ENCODE measurements at regions not wholly inside any gene's neighbourhood (a gene's known extent, or its start where the extent isn't known, plus 50 kb on each side); places are given as distances from the start of the nearest gene placed in this dataset.

DNA sequence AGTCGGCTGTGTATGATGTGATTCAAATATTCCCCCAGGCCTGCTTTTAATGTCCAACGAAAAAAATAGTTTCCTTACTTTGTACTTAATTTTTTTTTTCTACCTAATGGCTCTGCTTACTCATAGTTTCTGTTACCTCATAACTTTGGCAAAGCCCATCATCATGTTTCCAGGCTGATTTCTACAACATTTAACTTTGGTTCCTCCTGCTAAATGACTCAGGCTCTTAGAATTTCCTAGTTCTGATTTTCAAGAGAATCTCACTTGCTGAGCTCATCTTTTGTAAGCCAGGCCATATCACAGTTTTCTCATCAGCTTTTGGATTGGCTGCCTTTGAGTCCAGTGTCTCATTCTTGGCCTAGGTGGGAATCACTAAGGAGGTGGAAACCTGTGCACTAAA is 323.1 kb downstream of the HDGFL1 start:
- Histone ChIP-seq H3K27ac (peak overlapping the region; percentile 63), H3K4me3 (no peak overlapping the region), H3K27me3 (ENCODE audit: insufficient read depth in 3 of 3, low read length in 2 of 3) (no peaks in the 10 kb centered on the region), H3K9me3 (no peaks in the 10 kb centered on the region), H3K36me3 (ENCODE audit: insufficient read depth in 1 of 2, low read depth in 1 of 2) (no peaks in the 10 kb centered on the region), H3K4me1 (no peaks in the 10 kb centered on the region)
- ATAC-seq (peak in 2 of 4 donors; percentile 35 to 42), DNase-seq (no peak)
- 8 to 41% (median 31%) methylated on average over 2 of the region's 2 CpGs for WGBS, 3 donors
- TF ChIP-seq, protein P1, sequence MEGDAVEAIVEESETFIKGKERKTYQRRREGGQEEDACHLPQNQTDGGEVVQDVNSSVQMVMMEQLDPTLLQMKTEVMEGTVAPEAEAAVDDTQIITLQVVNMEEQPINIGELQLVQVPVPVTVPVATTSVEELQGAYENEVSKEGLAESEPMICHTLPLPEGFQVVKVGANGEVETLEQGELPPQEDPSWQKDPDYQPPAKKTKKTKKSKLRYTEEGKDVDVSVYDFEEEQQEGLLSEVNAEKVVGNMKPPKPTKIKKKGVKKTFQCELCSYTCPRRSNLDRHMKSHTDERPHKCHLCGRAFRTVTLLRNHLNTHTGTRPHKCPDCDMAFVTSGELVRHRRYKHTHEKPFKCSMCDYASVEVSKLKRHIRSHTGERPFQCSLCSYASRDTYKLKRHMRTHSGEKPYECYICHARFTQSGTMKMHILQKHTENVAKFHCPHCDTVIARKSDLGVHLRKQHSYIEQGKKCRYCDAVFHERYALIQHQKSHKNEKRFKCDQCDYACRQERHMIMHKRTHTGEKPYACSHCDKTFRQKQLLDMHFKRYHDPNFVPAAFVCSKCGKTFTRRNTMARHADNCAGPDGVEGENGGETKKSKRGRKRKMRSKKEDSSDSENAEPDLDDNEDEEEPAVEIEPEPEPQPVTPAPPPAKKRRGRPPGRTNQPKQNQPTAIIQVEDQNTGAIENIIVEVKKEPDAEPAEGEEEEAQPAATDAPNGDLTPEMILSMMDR (IDR thresholded peaks at IDR 0.05) = no peak
- intact Hi-C loops (cut with DNase I) = no loop called here

DNA sequence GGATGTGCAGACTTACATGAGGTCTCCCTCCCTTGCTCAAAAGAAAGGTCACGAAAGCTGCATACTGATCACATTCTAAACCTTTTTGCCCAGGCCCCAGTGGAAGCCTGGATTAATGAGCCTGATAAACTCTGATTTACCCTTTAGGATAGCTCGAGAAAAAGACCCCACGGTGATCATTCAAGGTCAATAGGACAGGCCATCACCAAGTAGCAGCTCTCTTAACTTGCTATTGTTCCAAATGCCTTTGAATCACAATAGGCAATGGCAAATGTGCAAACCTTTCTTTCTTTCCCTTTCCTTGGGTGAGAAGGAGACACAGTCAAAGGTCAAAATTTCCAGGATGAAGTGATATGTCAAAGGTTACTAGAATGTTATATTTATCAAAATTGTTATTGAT is 327.3 kb downstream of the HDGFL1 start:
- Histone ChIP-seq H3K4me1 (no peaks in the 10 kb centered on the region), H3K9me3 (no peaks in the 10 kb centered on the region), H3K27ac (no peak overlapping the region), H3K27me3 (ENCODE audit: insufficient read depth in 3 of 3, low read length in 2 of 3) (no peaks in the 10 kb centered on the region), H3K4me3 (no peak overlapping the region), H3K36me3 (ENCODE audit: insufficient read depth in 1 of 2, low read depth in 1 of 2) (no peaks in the 10 kb centered on the region)
- TF ChIP-seq, protein P1 (IDR thresholded peaks at IDR 0.05) = no peak
- intact Hi-C loops (cut with DNase I) = no loop called here
- WGBS, 3 donors = 71 to 92% (median 76%) methylated on average over 3 of the region's 3 CpGs
- DNase-seq (no peak), ATAC-seq (no peak)

GRCh38 chr6:22899426-22899825 is 330.1 kb downstream of the HDGFL1 start:
- WGBS, 3 donors = 49 to 77% (median 54%) methylated on average over 1 of the region's 1 CpG
- no peaks in the 10 kb centered on the region for H3K27me3 ChIP-seq (ENCODE audit: insufficient read depth in 3 of 3, low read length in 2 of 3)
- no peak for DNase-seq
- intact Hi-C loops (cut with DNase I) = no loop called here
- no peak overlapping the region for H3K27ac ChIP-seq
- H3K9me3 ChIP-seq = no peaks in the 10 kb centered on the region
- H3K36me3 ChIP-seq (ENCODE audit: insufficient read depth in 1 of 2, low read depth in 1 of 2) = no peaks in the 10 kb centered on the region
- TF ChIP-seq, protein P1 (IDR thresholded peaks at IDR 0.05) = no peak
- no peaks in the 10 kb centered on the region for H3K4me1 ChIP-seq
- ATAC-seq = no peak
- H3K4me3 ChIP-seq = no peak overlapping the region

- no peaks in the 10 kb centered on the region for H3K36me3 ChIP-seq (ENCODE audit: insufficient read depth in 1 of 2, low read depth in 1 of 2)
- TF ChIP-seq, protein P1 (IDR thresholded peaks at IDR 0.05) = no peak
- WGBS, 3 donors = 92 to 94% (median 93%) methylated on average over 3 of the region's 3 CpGs
- intact Hi-C loops (cut with DNase I) = no loop called here
- H3K27me3 ChIP-seq (ENCODE audit: insufficient read depth in 3 of 3, low read length in 2 of 3) = no peaks in the 10 kb centered on the region
- peaks cover 3% of the 10 kb centered on the region for H3K4me1 ChIP-seq
- H3K4me3 ChIP-seq = no peak overlapping the region
- no peak overlapping the region for H3K27ac ChIP-seq
- DNase-seq (no peak), ATAC-seq (no peak)
- no peaks in the 10 kb centered on the region for H3K9me3 ChIP-seq
Measured at GRCh38 chr6:22903826-22904225, 334.5 kb downstream of the HDGFL1 start.

DNA sequence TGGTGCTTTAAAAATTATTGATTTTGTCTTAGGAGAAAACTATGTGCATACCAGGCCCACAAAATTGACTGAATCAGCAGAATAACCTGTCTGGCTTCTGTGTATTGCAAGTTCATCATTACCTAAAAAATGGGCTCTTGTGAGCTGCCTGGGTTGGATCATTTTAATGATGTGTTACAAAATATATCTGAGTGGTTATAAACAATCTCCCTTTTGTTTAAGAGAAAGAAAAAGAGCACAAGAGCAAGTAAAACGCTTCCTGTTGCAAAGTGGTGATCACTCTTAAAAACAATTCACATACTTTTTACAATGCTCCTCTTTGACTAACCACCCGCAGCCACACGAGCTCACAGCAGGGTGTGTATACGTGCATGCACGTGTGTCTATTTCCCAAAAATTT is 335.1 kb downstream of the HDGFL1 start:
- Histone ChIP-seq H3K27me3 (ENCODE audit: insufficient read depth in 3 of 3, low read length in 2 of 3) (no peaks in the 10 kb centered on the region), H3K36me3 (ENCODE audit: insufficient read depth in 1 of 2, low read depth in 1 of 2) (no peaks in the 10 kb centered on the region), H3K27ac (no peak overlapping the region), H3K9me3 (no peaks in the 10 kb centered on the region), H3K4me1 (peaks cover 3% of the 10 kb centered on the region), H3K4me3 (no peak overlapping the region)
- intact Hi-C loops (cut with DNase I) = no loop called here
- TF ChIP-seq, protein P1 (IDR thresholded peaks at IDR 0.05) = no peak
- no peak for DNase-seq
- 56 to 67% (median 57%) methylated on average over 5 of the region's 5 CpGs for WGBS, 3 donors
- no peak for ATAC-seq
